ENCODE measurements at regions not wholly inside any gene's neighbourhood (a gene's known extent, or its start where the extent isn't known, plus 50 kb on each side); places are given as distances from the start of the nearest gene placed in this dataset.
"Not testable (repeated sequence)": the region's sequence is repeated elsewhere in the genome, so short reads cannot be mapped to it uniquely, and the experiment has no call there.

- Histone ChIP-seq H3K4me2 (ENCODE audit: low read depth, low read length, poor library complexity, severe bottlenecking) (no peak overlapping the region), H3K27me3 (ENCODE audit: insufficient read depth, low read length, poor library complexity, severe bottlenecking) (no peaks in the 10 kb centered on the region), H3K9me2 (replicated peaks; ENCODE audit: low read depth, low read length) (no peaks in the 10 kb centered on the region), H2AFZ (ENCODE audit: low read length) (no peak overlapping the region), H4K20me1 (ENCODE audit: insufficient read depth, low read length, poor library complexity, severe bottlenecking) (no peaks in the 10 kb centered on the region), H3K4me3 (ENCODE audit: low read length, poor library complexity, severe bottlenecking) (no peak overlapping the region), H3F3A (ENCODE audit: low read depth) (no peaks in the 10 kb centered on the region), H3K79me2 (ENCODE audit: insufficient read depth, low read length) (no peaks in the 10 kb centered on the region), H3K9ac (ENCODE audit: low read depth, low read length, poor library complexity, severe bottlenecking) (no peak overlapping the region), H3K36me3 (ENCODE audit: insufficient read depth, low read length) (no peaks in the 10 kb centered on the region), H3K9me3 (ENCODE audit: insufficient read depth, low read depth, low read length) (no peaks in the 10 kb centered on the region), H3K4me1 (ENCODE audit: insufficient read depth, low read length, poor library complexity, severe bottlenecking) (peaks cover 39% of the 10 kb centered on the region)
- TF ChIP-seq EZH2phosphoT487 (IDR thresholded peaks at IDR 0.05; ENCODE audit: borderline replicate concordance) (no peak), CTCF (conservative IDR thresholded peaks at IDR 0.05; ENCODE audit: low read length) (no peak)
Measured at GRCh38 chr20:51928931-51929330, 126.6 kb upstream of the SALL4 start.

- H3K27me3 ChIP-seq (ENCODE audit: insufficient read depth, low read length, poor library complexity, severe bottlenecking); H3K79me2 ChIP-seq (ENCODE audit: insufficient read depth, low read length); H3K4me2 ChIP-seq (ENCODE audit: low read depth, low read length, poor library complexity, severe bottlenecking); H3K4me3 ChIP-seq (ENCODE audit: low read length, poor library complexity, severe bottlenecking); H3K9me3 ChIP-seq (ENCODE audit: insufficient read depth, low read depth, low read length); H3K36me3 ChIP-seq (ENCODE audit: insufficient read depth, low read length); H3K9me2 ChIP-seq (replicated peaks; ENCODE audit: low read depth, low read length); H3F3A ChIP-seq (ENCODE audit: low read depth); H3K9ac ChIP-seq (ENCODE audit: low read depth, low read length, poor library complexity, severe bottlenecking); H2AFZ ChIP-seq (ENCODE audit: low read length); H4K20me1 ChIP-seq (ENCODE audit: insufficient read depth, low read length, poor library complexity, severe bottlenecking): not testable (repeated sequence)
- H3K4me1 ChIP-seq (ENCODE audit: insufficient read depth, low read length, poor library complexity, severe bottlenecking) = peaks cover 30% of the 10 kb centered on the region
Measured at GRCh38 chr20:51927970-51928369, 125.6 kb upstream of the SALL4 start.

GRCh38 chr20:51926670-51927305, 124.5 kb upstream of the SALL4 start:
- no peaks in the 10 kb centered on the region for H3K9me2 ChIP-seq (replicated peaks; ENCODE audit: low read depth, low read length)
- peak overlapping the region; percentile 52 for H3K4me2 ChIP-seq (ENCODE audit: low read depth, low read length, poor library complexity, severe bottlenecking)
- no peaks in the 10 kb centered on the region for H4K20me1 ChIP-seq (ENCODE audit: insufficient read depth, low read length, poor library complexity, severe bottlenecking)
- H2AFZ ChIP-seq (ENCODE audit: low read length) = no peak overlapping the region
- no peak overlapping the region for H3K9ac ChIP-seq (ENCODE audit: low read depth, low read length, poor library complexity, severe bottlenecking)
- H3F3A ChIP-seq (ENCODE audit: low read depth) = no peaks in the 10 kb centered on the region
- no peaks in the 10 kb centered on the region for H3K36me3 ChIP-seq (ENCODE audit: insufficient read depth, low read length)
- peak overlapping the region; percentile 1 for H3K4me3 ChIP-seq (ENCODE audit: low read length, poor library complexity, severe bottlenecking)
- H3K9me3 ChIP-seq (ENCODE audit: insufficient read depth, low read depth, low read length) = no peaks in the 10 kb centered on the region
- H3K27me3 ChIP-seq (ENCODE audit: insufficient read depth, low read length, poor library complexity, severe bottlenecking) = no peaks in the 10 kb centered on the region
- no peaks in the 10 kb centered on the region for H3K79me2 ChIP-seq (ENCODE audit: insufficient read depth, low read length)
- no peak for TF ChIP-seq EZH2phosphoT487 (IDR thresholded peaks at IDR 0.05; ENCODE audit: borderline replicate concordance)
- TF ChIP-seq CTCF (conservative IDR thresholded peaks at IDR 0.05; ENCODE audit: low read length) = no peak
- peaks cover 28% of the 10 kb centered on the region for H3K4me1 ChIP-seq (ENCODE audit: insufficient read depth, low read length, poor library complexity, severe bottlenecking)

GRCh38 chr20:51924509-51924908, 122.2 kb upstream of the SALL4 start:
- H4K20me1 ChIP-seq (ENCODE audit: insufficient read depth, low read length, poor library complexity, severe bottlenecking) = no peaks in the 10 kb centered on the region
- no peak overlapping the region for H3K4me2 ChIP-seq (ENCODE audit: low read depth, low read length, poor library complexity, severe bottlenecking)
- H2AFZ ChIP-seq (ENCODE audit: low read length) = no peak overlapping the region
- H3K27me3 ChIP-seq (ENCODE audit: insufficient read depth, low read length, poor library complexity, severe bottlenecking) = no peaks in the 10 kb centered on the region
- H3K9me2 ChIP-seq (replicated peaks; ENCODE audit: low read depth, low read length) = no peaks in the 10 kb centered on the region
- H3K4me3 ChIP-seq (ENCODE audit: low read length, poor library complexity, severe bottlenecking) = no peak overlapping the region
- no peaks in the 10 kb centered on the region for H3K79me2 ChIP-seq (ENCODE audit: insufficient read depth, low read length)
- H3K9ac ChIP-seq (ENCODE audit: low read depth, low read length, poor library complexity, severe bottlenecking) = no peak overlapping the region
- TF ChIP-seq CTCF (conservative IDR thresholded peaks at IDR 0.05; ENCODE audit: low read length) = no peak
- no peak for TF ChIP-seq EZH2phosphoT487 (IDR thresholded peaks at IDR 0.05; ENCODE audit: borderline replicate concordance)
- no peaks in the 10 kb centered on the region for H3F3A ChIP-seq (ENCODE audit: low read depth)
- H3K9me3 ChIP-seq (ENCODE audit: insufficient read depth, low read depth, low read length) = no peaks in the 10 kb centered on the region
- H3K36me3 ChIP-seq (ENCODE audit: insufficient read depth, low read length) = no peaks in the 10 kb centered on the region
- peaks cover 27% of the 10 kb centered on the region for H3K4me1 ChIP-seq (ENCODE audit: insufficient read depth, low read length, poor library complexity, severe bottlenecking)
